A673 (cell line): ENCODE measurements at regions not wholly inside any gene's neighbourhood (a gene's known extent, or its start where the extent isn't known, plus 50 kb on each side); places are given as distances from the start of the nearest gene placed in this dataset.
A peak's percentile ranks its signal among the peaks of the same experiment; 100 is the strongest.

Experiments
- BruUV-seq: library from RNA; stranded (reverse); fragments of 400-500 nt; replicated peaks from 2 replicates; lab custom pipeline; 2021; lab: Mats Ljungman, UMichigan
- CTCF ChIA-PET: fragments of 300-600 bp; sonication (Branson Sonifier 250); formaldehyde crosslinking; loops from one replicate; lab custom pipeline; 2022; ENCODE audit warnings: antibody characterized with exemption; lab: Charles Lee
- POLR2A ChIA-PET: fragments of 300-600 bp; sonication (Branson Sonifier 250); formaldehyde crosslinking; loops from one replicate; lab custom pipeline; 2022; ENCODE audit warnings: antibody characterized with exemption; ENCODE audit not compliant: low non-redundant PET; lab: Charles Lee
- DNase-seq: peaks from one replicate; pipeline ENCODE4 v3.0.0-alpha.2; 2015; ENCODE audit warnings: low spot score
- H3K27ac ChIP-seq: fragments of 200-600 bp; sonication (generic); 2 replicates; pipeline ENCODE4 v1.5.1; 2016; ENCODE audit warnings: mixed run types, low read depth, mild to moderate bottlenecking, mixed read lengths, antibody characterized with exemption, low read length; ENCODE audit not compliant: poor library complexity, severe bottlenecking
- H3K27me3 ChIP-seq: fragments of 200-600 bp; sonication (generic); replicated peaks from 2 replicates; pipeline ENCODE4 v1.6.1; 2017; ENCODE audit warnings: mixed run types, low read depth, mild to moderate bottlenecking, mixed read lengths, antibody characterized with exemption, low read length; ENCODE audit not compliant: insufficient read depth, poor library complexity
- H3K36me3 ChIP-seq: fragments of 200-600 bp; sonication (generic); 2 replicates; pipeline ENCODE4 v1.6.1; 2016; ENCODE audit warnings: mixed run types, mild to moderate bottlenecking, mixed read lengths, antibody characterized with exemption, low read length; ENCODE audit not compliant: insufficient read depth, poor library complexity, severe bottlenecking
- H3K4me1 ChIP-seq: fragments of 200-600 bp; sonication (generic); 2 replicates; pipeline ENCODE4 v1.6.1; 2017; ENCODE audit warnings: mixed run types, mild to moderate bottlenecking, mixed read lengths, antibody characterized with exemption, low read length; ENCODE audit not compliant: insufficient read depth, poor library complexity, severe bottlenecking
- H3K4me3 ChIP-seq: fragments of 200-600 bp; sonication (generic); 2 replicates; pipeline ENCODE4 v1.5.1; 2016; ENCODE audit warnings: low read depth, mixed run types, mild to moderate bottlenecking, mixed read lengths, low read length; ENCODE audit not compliant: poor library complexity, severe bottlenecking
- H3K9me3 ChIP-seq: fragments of 200-600 bp; sonication (generic); 2 replicates; pipeline ENCODE4 v1.6.1; 2016; ENCODE audit warnings: mixed run types, low read depth, mild to moderate bottlenecking, mixed read lengths, antibody characterized with exemption, low read length; ENCODE audit not compliant: poor library complexity, severe bottlenecking
- CTCF ChIP-seq: fragments of 300-800, 200-600 bp; sonication (generic); conservative IDR thresholded peaks from 2 replicates; pipeline ENCODE4 v1.5.1; 2017; ENCODE audit warnings: low read depth, mild to moderate bottlenecking, antibody characterized with exemption, low read length, moderate library complexity, mixed read lengths
- EZH2 ChIP-seq: fragments of 200-600 bp; sonication (generic); IDR thresholded peaks from 2 replicates; pipeline ENCODE4 v1.6.1; 2017; ENCODE audit warnings: borderline replicate concordance, low read depth, mild to moderate bottlenecking, mixed read lengths, antibody characterized with exemption, low read length; ENCODE audit not compliant: poor library complexity, severe bottlenecking
- intact Hi-C: fragments of 100-400 bp; cut with micrococcal nuclease; formaldehyde crosslinking; loops from one replicate; pipeline ENCODE4 v1.10.0; 2022; ENCODE audit not compliant: unreplicated experiment

GRCh38 chr6:44629636-44630035 is 242.1 kb downstream of the CDC5L start:
- Histone ChIP-seq H3K27me3 (no peaks in the 10 kb centered on the region), H3K36me3 (no peaks in the 10 kb centered on the region), H3K9me3 (no peaks in the 10 kb centered on the region), H3K27ac (no peak overlapping the region), H3K4me1 (no peaks in the 10 kb centered on the region), H3K4me3 (no peak overlapping the region)
- CTCF ChIA-PET: interaction anchor here (0.7 to 2.6 kb wide), 3 partner anchors 13 to 1085 kb away, joined by 4 to 12 read pairs (median 8); no protein-coding TSS in a partner anchor
- intact Hi-C loops: no loop called here
- POLR2A ChIA-PET: no interaction called here
- TF ChIP-seq EZH2 (no peak), CTCF (no peak)
- BruUV-seq: no TSS peak
- DNase-seq: no peak

GRCh38 chr6:44630125-44631028 is 242.9 kb downstream of the CDC5L start:
- POLR2A ChIA-PET: no interaction called here
- H3K27ac ChIP-seq: no peak overlapping the region
- H3K36me3 ChIP-seq: no peaks in the 10 kb centered on the region
- TF ChIP-seq CTCF (peak; percentile 47), EZH2 (no peak)
- H3K27me3 ChIP-seq: no peaks in the 10 kb centered on the region
- no peaks in the 10 kb centered on the region for H3K4me1 ChIP-seq
- intact Hi-C loops: no loop called here
- CTCF ChIA-PET: interaction anchor here (1.0 to 2.6 kb wide), 4 partner anchors 13 to 1084 kb away, joined by 3 to 12 read pairs (median 6); no protein-coding TSS in a partner anchor
- BruUV-seq: no TSS peak
- DNase-seq: peak; percentile 51
- H3K4me3 ChIP-seq: no peak overlapping the region
- no peaks in the 10 kb centered on the region for H3K9me3 ChIP-seq

- intact Hi-C loops: no loop called here
- Histone ChIP-seq H3K4me1 (no peaks in the 10 kb centered on the region), H3K9me3 (no peaks in the 10 kb centered on the region), H3K36me3 (no peaks in the 10 kb centered on the region), H3K27me3 (no peaks in the 10 kb centered on the region), H3K4me3 (no peak overlapping the region), H3K27ac (no peak overlapping the region)
- ChIA-PET POLR2A (no interaction called here), CTCF (interaction anchor here (2.6 kb wide), 1 partner anchor 1083 kb away, joined by 12 read pairs; no protein-coding TSS in a partner anchor)
- TF ChIP-seq EZH2 (no peak), CTCF (no peak)
- BruUV-seq: no TSS peak
- no peak for DNase-seq
These were observed 244.5 kb downstream of the CDC5L start for GRCh38 chr6:44631968-44632367.
